Erythroblast (primary cell): ENCODE measurements at regions not wholly inside any gene's neighbourhood (a gene's known extent, or its start where the extent isn't known, plus 50 kb on each side); places are given as distances from the start of the nearest gene placed in this dataset.

ENCODE experiments used
- GATA1 ChIP-seq: IDR thresholded peaks from 2 replicates; pipeline ENCODE4 v1.6.1; 2011; ENCODE audit warnings: low read depth, mild to moderate bottlenecking, control low read depth, low read length, moderate library complexity
- POLR2A ChIP-seq: IDR thresholded peaks from 2 replicates; pipeline ENCODE4 v1.6.1; 2011; ENCODE audit warnings: mild to moderate bottlenecking, low read length

- TF ChIP-seq GATA1 (no peak), POLR2A (no peak)
Observed at GRCh38 chrX:115367455-115367854, 77.9 kb downstream of the LUZP4 start.
